Endothelial cell of hepatic sinusoid (primary cell): ENCODE measurements at regions not wholly inside any gene's neighbourhood (a gene's known extent, or its start where the extent isn't known, plus 50 kb on each side); places are given as distances from the start of the nearest gene placed in this dataset.

Experiments
- in situ Hi-C: cut with HindIII; loops from 2 replicates; pipeline ENCODE4 v1.10.0; 2017; ENCODE audit warnings: low sequenced_read_pairs

DNA sequence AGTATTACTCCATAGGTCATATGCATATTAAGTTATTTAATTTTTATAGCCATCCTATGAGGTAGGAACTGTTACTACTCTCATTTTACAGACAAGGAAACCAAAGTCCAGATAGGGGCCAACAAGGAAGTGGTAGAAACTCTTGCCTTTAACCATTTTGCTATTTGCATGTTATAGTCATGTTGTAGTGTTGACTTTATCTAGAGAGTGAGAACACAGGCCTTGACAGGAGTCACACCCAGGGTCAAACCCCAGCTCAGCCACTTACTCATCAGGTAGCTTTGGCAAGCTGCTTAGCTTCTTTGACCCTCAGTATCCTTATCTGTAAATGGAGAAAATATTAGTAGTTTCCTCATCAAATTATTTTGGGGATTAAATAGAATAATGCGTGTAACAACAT is 156.2 kb downstream of the CAND1 start:
- in situ Hi-C loops = no loop called here

DNA sequence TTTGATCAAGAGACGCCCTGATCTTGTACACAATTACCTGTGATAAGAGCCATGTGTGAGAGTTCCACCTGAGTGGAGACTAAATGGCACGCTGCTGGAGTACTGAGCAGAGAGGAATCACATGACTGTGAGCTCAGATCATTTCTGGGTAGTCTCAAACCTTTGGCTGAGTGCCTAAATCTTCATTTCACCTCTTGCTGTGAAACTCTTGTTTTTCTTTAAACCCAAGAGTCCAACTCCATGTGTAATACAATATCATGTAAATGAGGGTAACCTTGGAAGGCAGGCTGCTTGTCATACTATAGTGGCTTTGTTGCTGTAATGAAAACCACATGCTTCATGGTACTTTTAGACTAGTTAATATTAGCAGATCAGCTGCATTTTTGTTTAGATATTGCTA is 156.9 kb downstream of the CAND1 start:
- in situ Hi-C loops = no loop called here

DNA sequence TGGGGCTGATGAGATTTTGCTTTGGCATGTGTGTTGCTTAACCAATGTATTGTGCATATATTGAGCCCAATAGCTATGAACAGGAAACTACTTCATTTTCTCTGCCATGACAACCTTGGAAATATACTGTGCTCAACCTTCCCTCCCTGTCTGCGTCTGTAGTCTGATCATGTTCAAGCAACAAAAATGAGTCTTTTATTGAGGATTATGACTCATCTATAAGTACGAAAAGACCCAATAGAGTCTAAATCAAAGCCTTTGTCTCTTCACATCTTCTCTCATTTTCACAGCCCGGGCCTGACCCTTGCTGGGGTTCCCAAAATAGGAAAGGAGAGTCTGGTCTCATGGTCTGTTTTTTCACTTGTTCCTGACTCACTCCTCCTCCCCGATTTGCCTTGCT is 158.2 kb downstream of the CAND1 start:
- in situ Hi-C loops = no loop called here

GRCh38 chr12:67428431-67428830 is 159.3 kb downstream of the CAND1 start:
- in situ Hi-C loops = no loop called here

DNA sequence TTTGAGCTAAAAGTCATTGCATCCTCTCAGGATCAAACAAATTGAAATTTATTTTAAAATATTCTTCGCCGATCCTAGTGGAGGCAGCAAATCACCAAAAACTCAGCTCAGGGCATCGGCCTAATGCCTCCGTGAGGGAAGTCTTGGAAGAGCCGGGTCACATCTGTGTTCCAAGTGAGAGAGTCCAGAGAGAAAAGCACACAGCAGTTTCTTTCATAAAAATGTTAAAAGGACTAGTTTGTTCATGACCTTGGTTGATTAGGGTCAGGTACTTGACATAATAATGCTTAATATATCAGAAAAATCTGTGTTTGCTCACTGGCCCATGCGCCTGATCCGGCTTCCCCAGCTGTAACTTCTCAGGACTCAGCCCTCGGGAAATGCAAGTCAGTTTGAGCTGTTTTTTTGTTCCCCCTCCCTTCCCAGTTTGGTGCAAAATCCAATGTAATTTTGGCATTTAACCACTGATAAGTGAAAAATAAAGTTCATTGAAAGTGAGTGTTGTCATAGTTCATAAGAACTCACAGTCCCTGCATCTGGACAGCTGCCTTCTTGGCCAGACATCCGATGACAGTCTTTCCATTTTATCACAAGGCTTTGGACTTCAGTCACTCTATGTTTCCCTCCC is 161.7 kb downstream of the CAND1 start:
- in situ Hi-C loops = no loop called here

GRCh38 chr12:67431411-67432020 is 162.4 kb downstream of the CAND1 start:
- in situ Hi-C loops = no loop called here

DNA sequence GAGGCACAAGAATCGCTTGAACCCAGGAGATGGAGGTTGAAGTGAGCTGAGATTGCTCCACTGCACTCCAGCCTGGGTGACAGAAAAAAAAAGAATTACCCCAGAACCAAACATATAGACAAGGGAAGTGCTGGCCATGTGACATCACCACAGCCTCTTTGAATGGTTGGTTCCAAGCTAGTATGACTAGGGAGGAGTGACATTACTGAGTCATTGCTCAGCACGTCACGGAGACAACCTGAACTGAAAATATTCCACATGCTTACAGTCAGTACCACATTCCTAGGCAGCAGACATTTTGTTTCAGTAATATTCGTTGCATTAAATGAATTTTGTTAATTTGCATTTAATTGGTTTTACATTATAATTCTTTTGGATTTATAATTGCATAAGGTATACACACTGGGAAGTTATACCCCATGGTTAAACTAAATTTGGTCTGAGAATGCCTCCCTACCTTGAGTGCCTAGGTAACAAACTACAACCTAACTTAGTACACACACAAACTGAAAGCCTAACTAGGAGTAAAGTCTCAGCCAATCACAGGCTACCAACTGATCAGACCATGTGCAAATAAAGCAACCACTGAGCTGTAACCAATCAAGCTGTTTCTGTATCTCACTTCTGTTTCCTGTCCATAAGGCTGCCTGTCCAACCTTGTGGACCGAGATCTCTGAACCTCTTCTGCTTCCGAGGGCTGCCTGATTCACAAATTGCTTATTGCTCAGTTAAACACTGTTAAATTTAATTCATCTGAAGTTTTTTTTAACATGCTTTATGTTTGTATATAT is 164.4 kb downstream of the CAND1 start:
- in situ Hi-C loops = no loop called here

DNA sequence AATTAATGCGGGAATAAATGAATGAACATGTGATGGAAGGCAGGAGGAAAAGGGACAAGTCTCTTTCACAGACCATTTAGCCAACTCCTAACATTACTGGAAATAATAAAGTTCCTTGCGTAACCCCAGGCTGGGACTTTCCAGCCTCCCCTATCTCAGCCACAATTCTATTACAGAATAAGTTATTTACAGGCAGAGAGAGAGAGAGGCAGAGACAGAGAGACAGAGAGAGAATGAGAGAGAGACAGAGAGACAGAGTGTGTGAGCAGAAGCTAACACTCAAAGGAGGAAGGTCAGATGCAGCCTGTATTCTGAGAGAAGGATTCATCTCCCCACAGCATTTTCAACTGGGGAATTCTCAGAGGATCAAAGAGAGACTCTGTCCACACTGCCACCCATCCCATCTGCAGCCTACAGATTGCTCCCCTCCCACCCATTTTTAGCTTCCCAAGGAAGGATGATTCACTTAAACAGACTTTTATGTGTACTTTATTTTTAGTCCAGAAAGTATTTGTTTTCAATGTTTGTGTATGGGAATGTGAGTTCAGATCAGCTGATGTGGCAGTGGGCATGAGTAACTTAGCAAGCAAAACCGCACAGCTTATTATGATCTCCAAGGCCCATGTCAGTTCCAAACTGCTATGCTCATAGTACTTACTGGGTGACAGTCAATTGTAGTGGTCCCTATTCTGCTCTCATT is 165.7 kb downstream of the CAND1 start:
- in situ Hi-C loops = no loop called here

DNA sequence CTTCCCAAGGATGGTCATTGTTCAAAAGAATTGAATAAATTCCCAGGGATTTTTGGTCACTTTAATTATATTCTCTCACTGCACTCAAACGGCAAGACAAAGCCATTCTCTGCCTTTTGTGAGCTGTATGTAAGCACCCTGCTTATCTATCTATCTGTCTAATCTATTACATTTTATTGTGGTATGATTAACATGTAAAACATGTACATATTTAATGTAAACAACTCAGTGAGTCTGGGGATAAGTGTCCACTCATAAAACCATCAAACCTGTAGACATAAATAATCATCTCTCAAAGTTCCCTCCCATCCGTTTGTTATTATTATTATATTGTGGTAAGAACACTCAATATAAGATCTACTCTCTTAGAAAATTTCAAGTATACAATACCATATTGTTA is 167.1 kb downstream of the CAND1 start:
- in situ Hi-C loops = no loop called here

DNA sequence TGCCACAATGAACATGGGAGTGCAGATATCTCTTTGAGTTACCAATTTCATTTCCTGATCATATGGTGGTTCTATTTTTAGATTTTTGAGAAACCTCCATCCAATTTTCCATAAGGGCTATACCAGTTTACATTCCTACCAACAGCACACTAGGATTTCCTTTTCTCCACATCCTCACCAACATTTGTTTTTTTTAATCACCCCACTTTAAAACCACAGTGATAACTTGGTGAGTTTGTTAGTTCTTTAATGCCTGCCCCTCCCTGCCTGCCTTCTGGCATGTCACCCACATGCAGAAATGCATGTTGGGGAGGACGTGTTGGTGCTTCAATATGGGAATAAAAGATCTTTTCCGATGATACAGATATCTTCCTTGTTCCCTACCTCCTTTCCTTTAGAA is 167.9 kb downstream of the CAND1 start:
- in situ Hi-C loops = no loop called here

DNA sequence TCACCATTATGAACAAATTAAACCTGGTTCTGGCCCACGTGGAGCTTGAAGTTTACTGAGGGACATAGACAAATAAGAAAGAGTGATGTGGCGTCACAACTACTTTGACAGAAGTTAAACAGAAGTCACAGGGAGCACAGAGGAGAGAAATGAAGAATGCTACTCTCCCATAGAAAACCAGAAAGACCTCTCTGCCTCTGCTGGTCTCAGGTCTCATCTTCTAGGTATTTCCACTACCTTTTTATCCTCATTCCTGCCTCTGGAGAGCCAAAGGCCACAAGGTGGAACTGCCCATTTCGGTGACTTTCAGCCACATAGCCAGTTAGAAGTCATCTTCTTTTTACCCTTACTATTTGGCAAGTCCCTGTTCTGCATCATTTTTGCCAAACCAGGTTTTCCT is 170.5 kb downstream of the CAND1 start:
- in situ Hi-C loops = no loop called here

GRCh38 chr12:67441736-67442346 is 172.7 kb downstream of the CAND1 start:
- in situ Hi-C loops = no loop called here

- in situ Hi-C loops = no loop called here
Observed at GRCh38 chr12:67442347-67442841, 173.2 kb downstream of the CAND1 start.

GRCh38 chr12:67442896-67443295 is 173.7 kb downstream of the CAND1 start:
- in situ Hi-C loops = no loop called here

- in situ Hi-C loops = no loop called here
Observed at GRCh38 chr12:67444542-67444941, 175.4 kb downstream of the CAND1 start.

DNA sequence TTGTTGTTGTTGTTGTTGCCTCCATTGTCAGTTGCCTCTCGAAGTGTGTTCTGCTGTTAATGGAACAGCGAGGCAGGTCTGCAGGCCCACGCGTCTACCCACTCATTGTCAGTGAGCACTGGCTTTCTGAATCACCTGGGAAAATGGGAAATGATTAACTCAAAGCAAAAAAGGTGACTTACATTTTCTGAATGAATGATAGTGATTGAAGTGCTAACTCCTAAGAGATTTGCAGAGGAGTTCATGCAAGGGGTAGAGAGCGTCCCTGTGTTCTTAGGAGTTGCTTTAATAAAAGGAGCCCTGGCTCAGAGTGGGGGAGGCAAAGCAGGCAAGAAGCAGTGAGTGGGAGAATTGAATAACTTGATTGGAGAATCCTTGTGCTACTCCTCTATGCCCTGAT is 177.6 kb downstream of the CAND1 start:
- in situ Hi-C loops = loop anchor here (5.0 kb wide), 1 partner anchor 56 kb away; no protein-coding TSS in a partner anchor

DNA sequence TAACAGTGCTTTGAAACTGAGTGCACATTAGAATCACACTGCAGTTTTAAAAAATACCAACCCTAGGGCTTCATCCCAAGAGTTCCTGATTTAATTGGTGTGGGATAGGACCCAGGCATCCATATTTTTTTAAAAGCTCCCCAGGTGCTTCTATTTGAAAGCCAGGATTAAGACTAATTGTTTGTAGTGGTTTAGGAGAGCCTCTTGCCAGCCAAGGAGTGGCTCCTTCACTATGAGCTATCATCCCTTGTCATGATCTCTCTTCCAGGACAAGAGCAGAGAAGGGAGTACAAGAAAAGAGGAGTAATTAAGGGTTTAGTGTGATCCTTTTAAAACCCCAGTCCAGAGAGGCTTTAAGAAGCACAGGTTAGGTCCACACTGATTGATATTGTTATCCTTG is 178.0 kb downstream of the CAND1 start:
- in situ Hi-C loops = loop anchor here (5.0 kb wide), 1 partner anchor 55 kb away; no protein-coding TSS in a partner anchor

- in situ Hi-C loops = loop anchor here (5.0 kb wide), 1 partner anchor 53 kb away; no protein-coding TSS in a partner anchor
Observed at GRCh38 chr12:67449591-67450052, 180.5 kb downstream of the CAND1 start.

- in situ Hi-C loops = no loop called here
Observed at GRCh38 chr12:67450441-67450840, 181.3 kb downstream of the CAND1 start.

DNA sequence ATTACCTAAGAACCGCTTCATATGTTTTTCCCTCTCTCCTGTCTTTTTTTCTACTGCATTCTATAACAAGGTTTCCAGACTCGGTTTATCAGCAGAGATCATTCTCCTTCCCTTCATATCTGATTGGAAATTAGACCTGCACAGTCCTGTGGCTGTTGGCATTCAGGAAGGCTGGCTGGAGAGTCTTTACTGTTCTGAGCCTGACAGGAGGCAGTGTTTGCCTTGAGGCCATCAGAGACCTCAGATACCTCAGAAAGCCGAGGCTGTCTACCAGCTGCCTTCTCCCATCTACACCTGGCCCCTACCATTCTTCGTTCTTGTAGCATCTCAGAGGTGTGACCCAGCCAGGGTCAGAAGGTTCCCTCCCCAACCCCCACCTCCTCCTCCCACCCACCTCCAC is 182.0 kb downstream of the CAND1 start:
- in situ Hi-C loops = no loop called here
